AG09309 (cell line): ENCODE measurements at regions not wholly inside any gene's neighbourhood (a gene's known extent, or its start where the extent isn't known, plus 50 kb on each side); places are given as distances from the start of the nearest gene placed in this dataset.

ENCODE experiments used
- DNase-seq: peaks from one replicate; pipeline ENCODE4 v3.0.0-alpha.2; 2010; ENCODE audit warnings: low read depth
- H3K4me3 ChIP-seq: 2 replicates; pipeline ENCODE4 v1.5.1; 2011; ENCODE audit warnings: mild to moderate bottlenecking, low read depth, low read length, moderate library complexity; ENCODE audit not compliant: control insufficient read depth
- TF ChIP-seq, protein P1 (sequence below): IDR thresholded peaks from 2 replicates; pipeline ENCODE4 v1.5.1; 2011; ENCODE audit warnings: mild to moderate bottlenecking, low read depth, low read length, inconsistent platforms; ENCODE audit not compliant: insufficient read depth, control insufficient read depth; ENCODE audit errors: missing control alignments

DNA sequence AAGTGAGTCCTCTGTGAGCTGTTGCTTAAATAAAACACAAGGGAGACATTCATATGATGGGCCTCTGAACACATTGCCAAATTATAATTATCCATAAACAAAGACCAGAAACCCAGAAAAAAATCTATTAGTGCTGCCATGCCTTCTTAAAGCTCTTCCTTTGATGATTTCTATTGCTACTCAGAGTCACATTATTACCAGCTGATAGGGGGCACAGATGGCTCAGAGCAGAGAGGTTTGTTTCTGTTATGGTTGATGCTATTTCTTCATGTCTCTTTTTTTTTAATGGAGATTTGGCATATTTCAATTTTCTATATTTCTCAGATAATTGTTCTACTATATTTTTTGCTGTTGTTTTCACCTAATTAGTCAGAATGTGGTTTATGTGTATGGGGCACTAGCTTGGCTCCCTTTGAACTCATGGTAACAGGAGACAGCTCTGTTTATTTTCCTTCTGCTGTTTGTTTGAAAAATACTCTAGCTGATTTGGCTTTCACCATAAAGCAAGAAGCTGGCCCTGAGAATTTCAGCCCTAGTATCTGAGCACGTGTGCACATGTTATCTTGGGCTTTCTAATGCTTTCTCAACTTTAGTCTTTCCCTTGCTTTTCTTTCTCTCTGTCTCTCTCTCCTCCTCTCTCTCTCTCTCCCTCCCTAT, 568.8 kb downstream of the PPARGC1A start:
- H3K4me3 ChIP-seq = no peak overlapping the region
- TF ChIP-seq, protein P1, sequence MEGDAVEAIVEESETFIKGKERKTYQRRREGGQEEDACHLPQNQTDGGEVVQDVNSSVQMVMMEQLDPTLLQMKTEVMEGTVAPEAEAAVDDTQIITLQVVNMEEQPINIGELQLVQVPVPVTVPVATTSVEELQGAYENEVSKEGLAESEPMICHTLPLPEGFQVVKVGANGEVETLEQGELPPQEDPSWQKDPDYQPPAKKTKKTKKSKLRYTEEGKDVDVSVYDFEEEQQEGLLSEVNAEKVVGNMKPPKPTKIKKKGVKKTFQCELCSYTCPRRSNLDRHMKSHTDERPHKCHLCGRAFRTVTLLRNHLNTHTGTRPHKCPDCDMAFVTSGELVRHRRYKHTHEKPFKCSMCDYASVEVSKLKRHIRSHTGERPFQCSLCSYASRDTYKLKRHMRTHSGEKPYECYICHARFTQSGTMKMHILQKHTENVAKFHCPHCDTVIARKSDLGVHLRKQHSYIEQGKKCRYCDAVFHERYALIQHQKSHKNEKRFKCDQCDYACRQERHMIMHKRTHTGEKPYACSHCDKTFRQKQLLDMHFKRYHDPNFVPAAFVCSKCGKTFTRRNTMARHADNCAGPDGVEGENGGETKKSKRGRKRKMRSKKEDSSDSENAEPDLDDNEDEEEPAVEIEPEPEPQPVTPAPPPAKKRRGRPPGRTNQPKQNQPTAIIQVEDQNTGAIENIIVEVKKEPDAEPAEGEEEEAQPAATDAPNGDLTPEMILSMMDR = no peak
- DNase-seq = no peak

GRCh38 chr4:23312686-23313085, 577.2 kb downstream of the PPARGC1A start:
- DNase-seq = no peak
- H3K4me3 ChIP-seq = no peak overlapping the region
- TF ChIP-seq, protein P1 = no peak

DNA sequence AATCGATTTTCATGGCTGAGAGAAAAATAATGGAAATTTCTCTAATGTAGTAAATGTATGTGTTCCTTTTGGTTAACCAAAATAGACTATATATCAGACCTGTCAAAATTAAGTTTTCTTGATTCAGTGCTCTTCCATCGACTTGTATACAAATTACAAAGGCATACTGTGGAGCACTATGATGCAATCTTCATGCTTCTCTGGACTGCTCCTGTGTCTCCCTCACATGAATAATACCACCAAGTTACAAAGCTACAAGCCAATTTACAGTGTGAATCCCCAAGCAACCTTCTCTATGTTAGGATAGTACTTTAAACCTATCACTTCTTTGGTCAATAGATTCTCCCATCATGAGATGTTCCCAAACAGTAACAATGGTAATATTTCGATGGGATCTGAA, 577.9 kb downstream of the PPARGC1A start:
- no peak for DNase-seq
- no peak overlapping the region for H3K4me3 ChIP-seq
- TF ChIP-seq, protein P1 = no peak

DNA sequence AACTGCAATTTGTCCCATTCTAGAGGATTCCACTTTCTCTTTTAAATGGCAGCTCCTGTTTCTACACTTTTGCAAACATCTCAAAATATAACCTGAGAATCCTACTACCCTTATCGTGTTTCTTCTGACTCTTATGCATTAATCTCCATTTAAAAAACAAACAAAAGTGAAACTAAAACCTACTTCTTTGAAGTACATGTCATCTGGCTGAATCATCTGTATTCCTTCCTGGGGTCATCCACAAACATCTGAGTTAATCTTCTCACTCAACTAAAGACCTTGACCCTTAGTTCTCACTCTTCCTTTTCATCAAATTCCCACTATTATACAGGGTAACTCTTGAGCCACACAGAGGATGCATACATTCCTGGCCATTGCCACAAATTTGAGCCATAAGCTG, 584.8 kb downstream of the PPARGC1A start:
- no peak for DNase-seq
- TF ChIP-seq, protein P1 = no peak
- H3K4me3 ChIP-seq = no peak overlapping the region

DNA sequence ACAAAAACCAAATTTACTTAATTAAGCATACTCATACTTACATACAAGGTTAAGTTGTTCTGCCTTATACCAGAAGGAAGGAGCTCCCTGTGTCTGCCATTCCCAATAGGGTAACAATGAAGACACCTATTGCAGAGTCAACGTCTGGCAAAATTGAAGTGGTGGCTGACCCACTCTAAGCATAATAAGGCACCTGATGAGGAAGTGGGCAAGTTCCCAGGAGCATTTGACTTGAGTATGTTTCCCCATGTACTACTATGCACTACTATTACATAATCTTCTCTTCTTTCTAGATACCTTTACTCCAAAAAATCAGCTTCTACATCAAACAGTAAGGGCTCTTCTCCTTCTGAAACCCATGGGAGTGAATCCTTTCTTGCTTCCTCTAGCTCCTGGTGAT, 591.5 kb downstream of the PPARGC1A start:
- no peak for DNase-seq
- TF ChIP-seq, protein P1 = no peak
- H3K4me3 ChIP-seq = no peak overlapping the region

- TF ChIP-seq, protein P1 = no peak
- DNase-seq = no peak
- H3K4me3 ChIP-seq = no peak overlapping the region
These were observed 592.5 kb downstream of the PPARGC1A start for GRCh38 chr4:23297327-23297726.
